8988T (cell line): ENCODE measurements at regions not wholly inside any gene's neighbourhood (a gene's known extent, or its start where the extent isn't known, plus 50 kb on each side); places are given as distances from the start of the nearest gene placed in this dataset.
"Not testable (repeated sequence)": the region's sequence is repeated elsewhere in the genome, so short reads cannot be mapped to it uniquely, and the experiment has no call there.

Experiments
- DNase-seq: peaks from one replicate; pipeline ENCODE4 v3.0.0; 2011

- no peak for DNase-seq
Observed at GRCh38 chr7:155231241-155231800, 66.4 kb upstream of the INSIG1 start.

- no peak for DNase-seq
Observed at GRCh38 chr7:155231941-155232340, 65.7 kb upstream of the INSIG1 start.

DNA sequence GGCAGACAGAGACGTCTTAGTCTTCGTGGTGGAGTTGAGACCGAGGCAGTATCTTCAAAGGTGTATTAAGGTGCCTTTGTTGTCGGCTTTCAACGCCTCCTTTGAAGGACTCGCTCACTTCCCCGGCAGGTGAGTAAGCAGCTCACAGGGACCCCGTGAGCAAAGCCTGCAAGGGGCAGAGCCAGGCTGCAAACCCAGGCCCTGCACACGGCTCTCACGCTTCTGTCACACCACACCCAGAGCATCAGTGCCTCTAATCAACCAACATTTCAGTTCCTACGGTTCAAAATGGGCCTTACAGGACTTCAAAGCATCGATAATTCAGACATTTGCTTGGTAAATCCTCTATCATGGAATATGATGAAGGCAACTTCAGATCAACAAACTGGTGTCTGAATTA is 64.8 kb upstream of the INSIG1 start:
- no peak for DNase-seq

GRCh38 chr7:155233311-155234157 is 64.1 kb upstream of the INSIG1 start:
- DNase-seq, result no peak

DNA sequence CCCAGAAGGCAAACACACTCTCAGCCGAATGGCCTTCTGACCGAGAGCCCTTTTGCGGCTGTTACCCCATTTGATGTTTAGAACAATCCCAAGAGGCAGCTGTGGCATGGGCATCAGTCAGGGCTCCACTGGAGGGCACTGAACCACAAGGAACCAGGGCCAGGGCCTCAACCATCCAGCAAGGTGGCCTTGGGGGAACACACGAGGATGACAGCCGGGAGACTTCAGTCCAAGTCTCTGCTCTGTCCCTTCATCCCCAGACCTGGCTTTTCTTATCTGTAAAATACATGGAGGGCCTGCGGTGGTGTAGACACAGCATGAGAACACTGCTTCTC is 63.6 kb upstream of the INSIG1 start:
- DNase-seq, result no peak

DNA sequence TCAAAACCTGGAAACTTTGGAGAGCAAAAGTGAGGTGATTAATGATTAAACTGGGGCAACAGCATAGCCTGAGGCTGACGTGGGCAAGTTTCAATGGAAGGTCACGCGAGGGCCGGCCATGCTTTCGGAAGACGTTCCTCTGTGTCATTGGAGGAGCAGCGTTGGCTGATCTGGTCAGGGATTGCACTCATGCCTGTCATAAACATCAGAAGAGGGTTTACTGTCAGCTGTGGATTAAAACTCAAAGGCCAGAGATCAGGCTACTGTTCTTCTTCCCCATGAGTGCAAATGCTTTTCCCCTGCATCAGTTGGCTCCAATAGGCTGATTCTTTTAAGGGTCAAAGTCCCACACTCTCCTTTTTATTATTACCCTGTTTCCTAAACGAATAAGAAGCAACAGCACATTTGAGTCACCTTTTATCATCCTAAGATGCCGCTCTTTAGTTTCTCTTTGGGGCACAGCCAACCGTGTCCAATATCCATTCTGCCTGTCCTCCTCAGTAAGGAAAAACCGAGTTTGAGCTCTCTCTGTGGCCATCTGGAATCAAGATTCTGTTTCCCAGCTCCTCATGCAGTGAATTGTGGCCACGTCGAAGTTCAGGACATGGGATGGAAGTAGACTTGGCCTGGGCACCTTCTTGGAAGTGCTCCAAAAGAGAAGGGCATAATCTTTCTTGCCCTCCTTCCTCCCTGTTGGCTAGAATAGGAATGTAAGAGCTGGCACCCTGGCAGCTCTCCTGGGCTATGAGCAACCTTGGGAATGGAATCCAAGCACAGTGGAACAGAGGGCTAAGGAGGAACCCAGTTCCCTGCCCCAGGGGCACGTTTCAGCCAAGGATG is 62.5 kb upstream of the INSIG1 start:
- no peak for DNase-seq

GRCh38 chr7:155236386-155236785 is 61.3 kb upstream of the INSIG1 start:
- DNase-seq, result no peak

GRCh38 chr7:155237297-155237696 is 60.4 kb upstream of the INSIG1 start:
- no peak for DNase-seq

- DNase-seq, result no peak
Observed at GRCh38 chr7:155237730-155238129, 59.9 kb upstream of the INSIG1 start.

DNA sequence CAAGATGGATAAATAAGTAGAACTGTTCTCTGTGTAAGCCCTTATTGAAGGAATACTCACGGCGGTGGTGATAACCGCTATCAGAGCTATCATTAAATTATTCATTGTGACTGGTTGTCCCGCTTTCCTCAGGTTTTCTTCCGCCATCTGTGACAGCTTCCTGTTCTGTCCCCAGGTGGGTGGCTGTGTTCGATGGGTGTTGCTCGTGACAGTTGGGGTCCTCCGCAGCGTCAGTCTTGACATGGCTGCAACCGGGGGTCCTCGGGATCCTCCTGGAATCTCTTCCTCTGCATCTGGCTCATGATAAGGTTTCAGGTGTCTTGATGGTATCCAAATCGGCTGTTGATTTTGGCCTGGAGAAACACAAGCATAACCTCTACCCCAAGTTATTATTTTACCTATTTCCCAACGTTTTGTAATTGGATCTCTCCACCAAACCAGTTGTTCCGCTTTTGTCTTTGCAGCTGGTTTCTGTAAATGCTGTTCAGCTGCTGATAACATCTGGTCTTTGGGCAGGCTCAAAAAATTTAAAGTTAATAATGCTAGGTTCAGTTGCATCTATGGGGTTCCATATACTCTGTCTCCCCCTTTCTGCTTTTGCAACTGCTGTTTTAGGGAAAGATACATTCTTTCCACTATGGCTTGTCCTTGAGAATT is 58.1 kb upstream of the INSIG1 start:
- not testable (repeated sequence) for DNase-seq

- DNase-seq, result no peak
Observed at GRCh38 chr7:155244675-155245074, 53.0 kb upstream of the INSIG1 start.

DNA sequence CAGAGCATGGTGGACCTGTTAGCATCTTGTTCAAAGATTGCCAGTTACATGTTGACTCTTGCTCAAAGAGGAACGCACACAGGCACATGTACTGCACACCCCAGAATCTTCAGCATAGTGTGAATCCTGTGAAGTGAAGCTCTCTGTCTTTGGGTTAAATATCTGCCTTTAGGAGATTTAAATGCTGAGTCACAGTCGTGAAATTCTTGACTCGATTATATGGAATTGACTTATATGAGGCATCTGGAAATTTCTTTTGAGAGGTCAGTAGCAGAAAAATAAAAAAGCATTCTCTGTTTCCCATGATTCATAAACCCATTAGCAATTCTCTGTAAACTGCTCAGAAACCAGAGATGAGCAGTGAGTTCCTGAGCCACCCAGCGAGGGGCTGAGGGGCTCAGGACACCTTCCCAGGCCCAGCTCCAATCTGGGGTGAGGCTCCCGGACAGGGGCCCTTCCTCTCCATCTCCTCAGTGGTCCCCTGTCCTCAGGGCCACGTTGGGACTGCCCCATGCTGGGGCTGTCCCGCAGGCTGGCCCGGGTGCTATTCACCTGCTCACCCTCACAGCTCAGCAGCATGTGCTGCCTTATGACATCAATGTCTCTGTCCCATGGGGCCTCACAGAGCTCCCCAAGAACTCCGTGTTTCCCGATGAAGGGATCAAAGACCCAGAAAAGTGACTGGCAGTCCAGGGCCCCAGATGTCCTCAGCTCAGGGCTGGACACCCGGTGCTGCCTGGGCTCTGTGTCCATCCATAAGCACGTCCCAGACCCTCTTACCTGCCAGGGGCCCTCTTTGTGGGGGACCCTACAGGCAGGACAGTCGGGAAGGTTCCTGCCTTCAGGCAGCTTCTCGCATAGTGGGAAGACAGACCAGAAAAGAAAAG is 50.0 kb upstream of the INSIG1 start:
- no peak for DNase-seq
